ENCODE measurements at regions not wholly inside any gene's neighbourhood (a gene's known extent, or its start where the extent isn't known, plus 50 kb on each side); places are given as distances from the start of the nearest gene placed in this dataset.

GRCh38 chr17:77356690-77357201 lies 216.0 kb downstream of the SEC14L1 start:
- 97% methylated on average over 8 of the region's 8 CpGs for WGBS (ENCODE audit: low lambda C conversion rate)
- no peaks in the 10 kb centered on the region for H3K27me3 ChIP-seq (ENCODE audit: control insufficient read depth in 1 of 2, insufficient read depth in 2 of 2, low read length in 2 of 2)
- no peak overlapping the region for H2AFZ ChIP-seq (ENCODE audit: low read length)
- peaks cover 1 to 10% of the 10 kb centered on the region in 2 experiments; a peak in 1 of 5 replicates for H3K36me3 ChIP-seq (replicated peaks in 1 of 2; ENCODE audit: control insufficient read depth in 1 of 2, insufficient read depth in 2 of 2, low read length in 2 of 2)
- H4K20me1 ChIP-seq (ENCODE audit: insufficient read depth, low read length) = peaks cover 47% of the 10 kb centered on the region
- DNase-seq (ENCODE audit: low spot score) (no peak), FAIRE-seq (no peak), ATAC-seq (no peak)
- ChIA-PET POLR2A (interaction anchor here (1.0 to 2.4 kb wide), 3 partner anchors 18 to 94 kb away, joined by 3 to 10 read pairs (median 3); no protein-coding TSS in a partner anchor), CTCF (ENCODE audit: low intra/inter-chr PET ratio, low total read pairs) (no interaction called here)
- no peak overlapping the region for H3K4me2 ChIP-seq (ENCODE audit: low read depth, low read length)
- peak overlapping the region; percentile 9 for H3K27ac ChIP-seq (ENCODE audit: extremely low read length, insufficient read depth, low read length)
- peaks cover 52% of the 10 kb centered on the region for H3K4me1 ChIP-seq (ENCODE audit: insufficient read depth, low read length)
- peaks cover 75% of the 10 kb centered on the region for H3K79me2 ChIP-seq (ENCODE audit: insufficient read depth, low read length)
- BruUV-seq (replicated peaks) = no TSS peak
- no peak overlapping the region for H3K9ac ChIP-seq (ENCODE audit: insufficient read depth, low read depth, low read length)
- TF ChIP-seq, protein P1, sequence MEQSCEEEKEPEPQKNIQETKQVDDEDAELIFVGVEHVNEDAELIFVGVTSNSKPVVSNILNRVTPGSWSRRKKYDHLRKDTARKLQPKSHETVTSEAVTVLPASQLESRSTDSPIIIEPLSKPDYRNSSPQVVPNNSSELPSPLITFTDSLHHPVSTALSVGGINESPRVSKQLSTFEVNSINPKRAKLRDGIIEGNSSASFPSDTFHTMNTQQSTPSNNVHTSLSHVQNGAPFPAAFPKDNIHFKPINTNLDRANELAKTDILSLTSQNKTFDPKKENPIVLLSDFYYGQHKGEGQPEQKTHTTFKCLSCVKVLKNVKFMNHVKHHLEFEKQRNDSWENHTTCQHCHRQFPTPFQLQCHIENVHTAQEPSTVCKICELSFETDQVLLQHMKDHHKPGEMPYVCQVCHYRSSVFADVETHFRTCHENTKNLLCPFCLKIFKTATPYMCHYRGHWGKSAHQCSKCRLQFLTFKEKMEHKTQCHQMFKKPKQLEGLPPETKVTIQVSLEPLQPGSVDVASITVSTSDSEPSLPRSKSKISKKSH (CRISPR knock-in tag; IDR thresholded peaks at IDR 0.05; ENCODE audit: borderline replicate concordance) = 0 out of 2 replicates have a peak, but pooled peaks have one; percentile 25
- TF ChIP-seq CBX5 (CRISPR knock-in tag; IDR thresholded peaks at IDR 0.05; ENCODE audit: borderline replicate concordance) (no peak), HNRNPK (IDR thresholded peaks at IDR 0.05; ENCODE audit: low read depth, low read length, poor library complexity, severe bottlenecking) (peak; percentile 51), NFE2L2 (IDR thresholded peaks at IDR 0.05; ENCODE audit: low read length) (no peak), ZNF800 (CRISPR knock-in tag; IDR thresholded peaks at IDR 0.05) (no peak), SP4 (CRISPR knock-in tag; IDR thresholded peaks at IDR 0.05) (0 out of 2 replicates have a peak, but pooled peaks have one; percentile 19), CHD4 (IDR thresholded peaks at IDR 0.05; ENCODE audit: borderline replicate concordance, low read length) (0 out of 2 replicates have a peak, but pooled peaks have one; percentile 43), ZNF564 (CRISPR knock-in tag; IDR thresholded peaks at IDR 0.05) (no peak), IKZF4 (CRISPR knock-in tag; IDR thresholded peaks at IDR 0.05; ENCODE audit: borderline replicate concordance, low read depth, not compliant biosample characterization) (no peak), ZNF496 (CRISPR knock-in tag; IDR thresholded peaks at IDR 0.05; ENCODE audit: insufficient replicate concordance) (no peak), AGO2 (optimal IDR thresholded peaks at IDR 0.05; ENCODE audit: low read depth, low read length) (peak; percentile 37), XRCC5 (optimal IDR thresholded peaks at IDR 0.05; ENCODE audit: low read length) (no peak), PCBP1 (IDR thresholded peaks at IDR 0.05; ENCODE audit: borderline replicate concordance, low read depth, low read length) (peak; percentile 52; the same call in 1 of the 2 replicates), PCBP2 (optimal IDR thresholded peaks at IDR 0.05; ENCODE audit: low read depth, low read length, poor library complexity, severe bottlenecking) (peak; percentile 7), SMAD3 (CRISPR knock-in tag; IDR thresholded peaks at IDR 0.05) (no peak)
- no peak overlapping the region for H3K4me3 ChIP-seq (replicated peaks in 1 of 3; ENCODE audit: insufficient read depth in 1 of 3, low read depth in 2 of 3, low read length in 3 of 3)
- intact Hi-C loops (cut with micrococcal nuclease; ENCODE audit: unreplicated experiment) = no loop called here
- no peaks in the 10 kb centered on the region for H3K9me3 ChIP-seq (ENCODE audit: low read length)
- in situ Hi-C loops (cut with HindIII; ENCODE audit: extremely low pct_ligation_motif_present, low pct_unique_long_range_greater_than_20kb) = no loop called here

All from HepG2 (cell line).